Lower leg skin (tissue), 4 donors: ENCODE measurements at regions not wholly inside any gene's neighbourhood (a gene's known extent, or its start where the extent isn't known, plus 50 kb on each side); places are given as distances from the start of the nearest gene placed in this dataset.

Experiments
- DNase-seq, 2 donors: peaks; one replicate each; pipeline ENCODE4 v3.0.0-alpha.2; 2019; ENCODE audit warnings: low spot score in 2 of 2
- H3K4me3 ChIP-seq: fragments of 200-600 bp; sonication (generic); 2 replicates; pipeline ENCODE4 v1.5.1; 2017; ENCODE audit warnings: mild to moderate bottlenecking, low read depth; ENCODE audit not compliant: poor library complexity, severe bottlenecking
- CTCF ChIP-seq, 3 donors: fragments of 450-650 bp; IDR thresholded peaks; one replicate each; pipeline ENCODE4 v1.5.1; 2016; ENCODE audit warnings: antibody characterized with exemption in 3 of 3, mild to moderate bottlenecking in 3 of 3, moderate library complexity in 2 of 3
- POLR2A ChIP-seq, 2 donors: fragments of 450-650 bp; IDR thresholded peaks; one replicate each; pipeline ENCODE4 v1.6.1; 2016 to 2017; ENCODE audit warnings: antibody characterized with exemption in 2 of 2, mild to moderate bottlenecking in 1 of 2, moderate library complexity in 1 of 2
- WGBS, 2 donors: methylation state at CpG; one replicate each; pipeline ENCODE4 v1.1.5; 2018; 5-methylcytosine and 5-hydroxymethylcytosine counted together
- intact Hi-C: fragments of 100-400 bp; cut with DNase I; formaldehyde crosslinking; loops from one replicate; pipeline ENCODE4 v1.15.0; 2023; ENCODE audit warnings: low total_unique reads

- DNase-seq = no peak
- no peak for TF ChIP-seq CTCF (IDR thresholded peaks at IDR 0.05)
- no peak for TF ChIP-seq POLR2A (IDR thresholded peaks at IDR 0.05)
- intact Hi-C loops = no loop called here
- H3K4me3 ChIP-seq = no peak overlapping the region
- WGBS, 2 donors = 51 to 64% methylated on average over 10 of the region's 10 CpGs
Observed at GRCh38 chr19:34082289-34083077, 89.8 kb upstream of the LSM14A start.

GRCh38 chr19:34084396-34085145 is 87.7 kb upstream of the LSM14A start:
- no peak for DNase-seq
- intact Hi-C loops = no loop called here
- 49 to 58% methylated on average over 3 of the region's 3 CpGs for WGBS, 2 donors
- TF ChIP-seq CTCF (IDR thresholded peaks at IDR 0.05) (no peak), POLR2A (IDR thresholded peaks at IDR 0.05) (no peak)
- no peak overlapping the region for H3K4me3 ChIP-seq

- no peak overlapping the region for H3K4me3 ChIP-seq
- DNase-seq = no peak
- 37 to 44% methylated on average over 3 of the region's 3 CpGs for WGBS, 2 donors
- intact Hi-C loops = no loop called here
- TF ChIP-seq CTCF (IDR thresholded peaks at IDR 0.05) = no peak
- TF ChIP-seq POLR2A (IDR thresholded peaks at IDR 0.05) = no peak
Observed at GRCh38 chr19:34085336-34085735, 87.0 kb upstream of the LSM14A start.

GRCh38 chr19:34088292-34088691 is 84.0 kb upstream of the LSM14A start:
- TF ChIP-seq POLR2A (IDR thresholded peaks at IDR 0.05) (no peak), CTCF (IDR thresholded peaks at IDR 0.05) (no peak)
- DNase-seq = no peak
- intact Hi-C loops = no loop called here
- no peak overlapping the region for H3K4me3 ChIP-seq

- no peak for TF ChIP-seq CTCF (IDR thresholded peaks at IDR 0.05)
- TF ChIP-seq POLR2A (IDR thresholded peaks at IDR 0.05) = no peak
- 80 to 85% methylated on average over 5 of the region's 5 CpGs for WGBS, 2 donors
- intact Hi-C loops = no loop called here
- H3K4me3 ChIP-seq = no peak overlapping the region
- DNase-seq = no peak
Observed at GRCh38 chr19:34089566-34089965, 82.7 kb upstream of the LSM14A start.
